Nephron progenitor cell (in vitro differentiated cells): ENCODE measurements at regions not wholly inside any gene's neighbourhood (a gene's known extent, or its start where the extent isn't known, plus 50 kb on each side); places are given as distances from the start of the nearest gene placed in this dataset.

Source experiments
- DNase-seq: peaks from one replicate; pipeline ENCODE4 v3.0.0; 2021
- H3K27ac Mint-ChIP-seq: 2 replicates; pipeline ENCODE4 v1.8.0; 2021; ENCODE audit warnings: mild to moderate bottlenecking, moderate library complexity, mixed read lengths
- H3K27me3 Mint-ChIP-seq: 2 replicates; pipeline ENCODE4 v1.8.0; 2021; ENCODE audit warnings: mild to moderate bottlenecking, low read depth, mixed read lengths; ENCODE audit not compliant: poor library complexity
- H3K36me3 Mint-ChIP-seq: 2 replicates; pipeline ENCODE4 v1.8.0; 2021; ENCODE audit warnings: low read depth, mixed read lengths
- H3K4me1 Mint-ChIP-seq: 2 replicates; pipeline ENCODE4 v1.8.0; 2021; ENCODE audit warnings: mixed read lengths
- H3K4me3 Mint-ChIP-seq: 2 replicates; pipeline ENCODE4 v1.8.0; 2021; ENCODE audit warnings: mild to moderate bottlenecking, moderate library complexity, mixed read lengths
- H3K9me3 Mint-ChIP-seq: 2 replicates; pipeline ENCODE4 v1.8.0; 2021; ENCODE audit warnings: mild to moderate bottlenecking, moderate library complexity, mixed read lengths
- CTCF ChIP-seq: fragments of 200-600 bp; sonication (generic); IDR thresholded peaks from 2 replicates; pipeline ENCODE4 v1.5.0; 2021; ENCODE audit warnings: antibody characterized with exemption

- Mint-ChIP-seq H3K4me3 (no peak overlapping the region), H3K27me3 (peaks cover 15% of the 10 kb centered on the region), H3K27ac (no peak overlapping the region), H3K36me3 (peaks cover 11% of the 10 kb centered on the region), H3K4me1 (peaks cover 12% of the 10 kb centered on the region), H3K9me3 (peaks cover 13% of the 10 kb centered on the region)
- DNase-seq, result no peak
- no peak for TF ChIP-seq CTCF
These were observed 239.1 kb upstream of the CFAP20DC start for GRCh38 chr3:59288951-59289350.

DNA sequence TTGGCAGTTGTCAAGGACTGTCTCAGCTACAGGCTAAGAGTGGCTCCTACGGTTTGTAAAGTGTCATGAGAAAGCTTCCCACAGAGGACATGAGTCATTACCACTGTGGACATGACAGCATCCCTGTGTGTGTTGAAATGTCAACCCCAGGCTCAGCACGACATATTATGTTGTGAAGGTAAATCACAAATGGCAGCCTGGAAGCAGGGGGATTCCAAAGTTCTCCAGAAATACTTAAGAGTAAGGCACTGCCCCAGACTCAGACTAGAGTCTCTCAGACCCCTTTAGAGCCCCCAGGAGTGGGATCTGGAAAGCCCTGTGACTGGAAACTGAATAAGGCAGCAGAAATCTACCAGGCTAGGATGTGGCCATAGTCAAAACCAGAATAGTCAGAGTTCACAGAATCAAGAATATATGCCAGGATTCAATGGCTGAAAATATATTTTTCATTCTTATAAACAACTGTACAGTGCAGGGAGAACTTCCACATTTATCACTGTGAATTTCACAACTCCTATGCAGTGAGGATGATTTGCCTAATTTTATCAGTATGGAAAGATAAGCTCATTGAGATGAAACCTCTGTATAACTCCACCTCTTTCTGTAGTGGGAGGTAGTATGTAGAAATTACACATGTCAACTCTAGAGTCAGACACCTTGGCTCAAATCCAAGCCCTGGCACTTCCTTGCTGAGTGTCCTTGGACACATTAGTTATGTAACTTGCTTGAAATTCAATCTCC lies 237.1 kb upstream of the CFAP20DC start:
- H3K27me3 Mint-ChIP-seq, result peaks cover 16% of the 10 kb centered on the region
- no peak for DNase-seq

GRCh38 chr3:59285560-59285959 lies 235.7 kb upstream of the CFAP20DC start:
- no peaks in the 10 kb centered on the region for H3K9me3 Mint-ChIP-seq
- no peak overlapping the region for H3K4me3 Mint-ChIP-seq
- H3K36me3 Mint-ChIP-seq, result no peaks in the 10 kb centered on the region
- TF ChIP-seq CTCF, result no peak
- H3K4me1 Mint-ChIP-seq, result peaks cover 14% of the 10 kb centered on the region
- H3K27ac Mint-ChIP-seq, result no peak overlapping the region
- DNase-seq, result no peak
- H3K27me3 Mint-ChIP-seq, result peaks cover 17% of the 10 kb centered on the region

More for the DNA sequence above, 237.1 kb upstream of the CFAP20DC start:
- TF ChIP-seq CTCF, result no peak
- Mint-ChIP-seq H3K36me3 (no peaks in the 10 kb centered on the region), H3K27ac (no peak overlapping the region), H3K4me3 (no peak overlapping the region), H3K4me1 (peaks cover 14% of the 10 kb centered on the region), H3K9me3 (no peaks in the 10 kb centered on the region)

GRCh38 chr3:59284926-59285325 lies 235.1 kb upstream of the CFAP20DC start:
- Mint-ChIP-seq H3K9me3 (no peaks in the 10 kb centered on the region), H3K4me3 (no peak overlapping the region), H3K27ac (no peak overlapping the region), H3K27me3 (peaks cover 17% of the 10 kb centered on the region), H3K36me3 (no peaks in the 10 kb centered on the region), H3K4me1 (peaks cover 14% of the 10 kb centered on the region)
- TF ChIP-seq CTCF, result no peak
- DNase-seq, result no peak

- H3K36me3 Mint-ChIP-seq, result no peaks in the 10 kb centered on the region
- no peak overlapping the region for H3K27ac Mint-ChIP-seq
- no peak overlapping the region for H3K4me3 Mint-ChIP-seq
- no peak for DNase-seq
- TF ChIP-seq CTCF, result no peak
- peaks cover 13% of the 10 kb centered on the region for H3K4me1 Mint-ChIP-seq
- H3K27me3 Mint-ChIP-seq, result peaks cover 10% of the 10 kb centered on the region
- H3K9me3 Mint-ChIP-seq, result no peaks in the 10 kb centered on the region
These were observed 230.3 kb upstream of the CFAP20DC start for GRCh38 chr3:59280113-59280512.

DNA sequence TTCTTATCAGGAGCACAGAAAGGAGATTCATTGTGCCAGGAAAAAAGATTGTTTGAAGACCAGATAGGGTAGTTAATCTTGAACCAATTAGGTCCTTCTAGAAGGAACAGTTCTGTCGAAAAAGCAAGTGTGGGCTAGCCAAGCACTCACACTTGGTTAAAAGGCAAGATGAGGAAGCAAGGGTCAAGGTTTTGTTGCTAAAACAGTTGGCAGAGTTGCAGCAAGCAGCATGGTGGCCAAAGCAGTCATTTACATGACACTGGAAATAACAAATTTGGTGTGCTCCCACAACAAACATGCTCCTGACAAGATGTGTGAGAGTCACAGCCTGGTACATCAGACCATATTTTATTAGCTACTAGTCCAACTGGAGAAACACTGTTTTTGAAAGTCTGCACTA lies 228.0 kb upstream of the CFAP20DC start:
- no peak overlapping the region for H3K4me3 Mint-ChIP-seq
- TF ChIP-seq CTCF, result no peak
- no peaks in the 10 kb centered on the region for H3K36me3 Mint-ChIP-seq
- no peak for DNase-seq
- H3K27ac Mint-ChIP-seq, result no peak overlapping the region
- no peaks in the 10 kb centered on the region for H3K4me1 Mint-ChIP-seq
- peaks cover 11% of the 10 kb centered on the region for H3K27me3 Mint-ChIP-seq
- no peaks in the 10 kb centered on the region for H3K9me3 Mint-ChIP-seq
